ENCODE measurements at regions not wholly inside any gene's neighbourhood (a gene's known extent, or its start where the extent isn't known, plus 50 kb on each side); places are given as distances from the start of the nearest gene placed in this dataset.

DNA sequence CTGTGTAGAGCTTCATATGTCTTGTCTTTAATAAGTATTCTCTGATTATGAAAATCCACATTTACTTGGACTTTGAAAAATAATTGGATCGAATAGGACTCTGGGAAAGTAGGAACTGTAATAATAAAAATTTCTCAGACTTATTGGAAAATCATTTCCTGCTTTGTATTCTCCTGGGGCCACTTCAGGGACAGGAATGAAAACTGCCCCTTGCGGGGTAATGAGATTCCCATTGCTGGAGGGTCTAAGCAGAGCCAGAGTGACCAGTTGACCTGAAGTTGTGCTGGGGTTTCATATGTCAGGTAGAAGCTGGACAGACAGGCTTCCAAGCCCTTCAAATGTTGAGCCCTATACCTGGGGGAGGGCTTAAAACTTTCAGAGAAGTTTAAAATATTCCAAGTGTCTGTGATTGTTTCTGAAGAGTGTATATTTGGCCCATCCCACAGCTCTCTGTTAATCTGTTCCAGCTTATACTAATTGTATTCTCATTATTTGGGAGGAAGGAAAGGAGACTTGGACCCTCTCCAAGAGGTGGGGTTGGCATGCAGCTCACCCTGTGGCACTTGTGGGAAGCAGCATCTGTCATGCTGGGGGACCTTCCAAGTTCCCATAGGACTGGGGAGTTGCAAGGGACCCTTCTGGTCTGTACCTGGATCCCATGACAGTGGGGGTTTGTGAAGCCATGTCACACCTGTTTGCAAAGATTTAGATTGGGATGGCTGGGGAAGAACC, 268.7 kb upstream of the ATP5MC3 start:
- TF ChIP-seq TEAD4 (IDR thresholded peaks at IDR 0.05) (no peak), CEBPB (IDR thresholded peaks at IDR 0.05) (no peak), FOXM1 (IDR thresholded peaks at IDR 0.05; ENCODE audit: borderline replicate concordance, low read depth) (no peak)
